ENCODE measurements at regions not wholly inside any gene's neighbourhood (a gene's known extent, or its start where the extent isn't known, plus 50 kb on each side); places are given as distances from the start of the nearest gene placed in this dataset.

DNA sequence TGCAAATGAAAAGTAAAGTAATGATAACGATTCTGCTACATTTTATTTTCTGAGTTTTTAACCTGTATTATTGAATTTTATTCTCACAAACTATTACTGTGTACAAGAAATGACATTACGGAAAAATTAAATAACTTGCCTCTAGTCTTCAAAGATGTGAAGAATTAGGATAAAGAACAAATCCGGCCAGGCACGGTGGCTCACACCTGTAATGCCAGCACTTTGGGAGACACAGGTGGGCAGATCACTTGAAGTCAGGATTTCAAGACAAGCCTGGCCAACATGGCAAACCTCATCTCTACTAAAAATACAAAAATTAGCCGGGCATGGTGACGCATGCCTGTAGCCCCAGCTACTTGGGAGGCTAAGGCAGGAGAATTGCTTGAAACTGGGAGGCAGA, 1584.4 kb upstream of the SEL1L start:
- no peaks in the 10 kb centered on the region for H3K27me3 ChIP-seq (ENCODE audit: insufficient read depth, low read length)
- no peak overlapping the region for H3K4me2 ChIP-seq (ENCODE audit: low read length)
- no peak overlapping the region for H3K9ac ChIP-seq (ENCODE audit: low read length)
- H3K9me3 ChIP-seq (ENCODE audit: low read length): no peaks in the 10 kb centered on the region
- no peak overlapping the region for H3K27ac ChIP-seq (ENCODE audit: low read depth, low read length, poor library complexity, severe bottlenecking)
- H2AFZ ChIP-seq (ENCODE audit: low read length): no peak overlapping the region
- no peaks in the 10 kb centered on the region for H3K36me3 ChIP-seq (ENCODE audit: insufficient read depth, low read length)
- H3K9me2 ChIP-seq (ENCODE audit: low read depth, low read length): no peaks in the 10 kb centered on the region
- no peaks in the 10 kb centered on the region for H3K79me2 ChIP-seq (ENCODE audit: insufficient read depth, low read length)
- no peaks in the 10 kb centered on the region for H4K20me1 ChIP-seq (ENCODE audit: insufficient read depth, low read length)
- no peaks in the 10 kb centered on the region for H3K4me1 ChIP-seq (ENCODE audit: insufficient read depth, low read length, severe bottlenecking)
- TF ChIP-seq EZH2 (IDR thresholded peaks at IDR 0.05; ENCODE audit: borderline replicate concordance, low read length) (no peak), CTCF (IDR thresholded peaks at IDR 0.05; ENCODE audit: low read length) (no peak)
- H3K4me3 ChIP-seq (ENCODE audit: low read depth, low read length, poor library complexity, severe bottlenecking): no peak overlapping the region
- H3F3A ChIP-seq (ENCODE audit: insufficient read depth, low read length): no peaks in the 10 kb centered on the region

DNA sequence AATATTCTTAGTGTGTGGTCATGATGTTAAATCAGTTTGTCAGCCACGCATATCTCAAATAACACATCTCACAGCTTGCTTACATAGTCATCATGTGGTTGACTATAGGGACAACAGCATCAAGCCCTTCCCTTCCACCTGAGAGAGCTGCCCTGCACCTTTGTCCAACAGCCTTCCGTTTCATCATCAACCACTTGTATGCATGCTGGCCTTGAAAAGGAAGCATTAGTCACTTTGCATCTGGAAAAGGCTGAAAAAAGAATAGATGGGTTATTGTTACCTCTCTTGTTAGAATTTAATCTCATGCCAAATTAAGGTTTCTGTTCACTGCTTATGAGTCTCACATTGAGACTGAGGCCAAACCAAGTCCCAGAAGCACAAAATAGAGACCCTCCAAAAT, 1586.5 kb upstream of the SEL1L start:
- Histone ChIP-seq H3K4me1 (ENCODE audit: insufficient read depth, low read length, severe bottlenecking) (no peaks in the 10 kb centered on the region), H3K79me2 (ENCODE audit: insufficient read depth, low read length) (no peaks in the 10 kb centered on the region), H4K20me1 (ENCODE audit: insufficient read depth, low read length) (no peaks in the 10 kb centered on the region), H3K4me3 (ENCODE audit: low read depth, low read length, poor library complexity, severe bottlenecking) (no peak overlapping the region), H3K9me2 (ENCODE audit: low read depth, low read length) (no peaks in the 10 kb centered on the region), H3K27ac (ENCODE audit: low read depth, low read length, poor library complexity, severe bottlenecking) (no peak overlapping the region), H3K36me3 (ENCODE audit: insufficient read depth, low read length) (no peaks in the 10 kb centered on the region), H2AFZ (ENCODE audit: low read length) (no peak overlapping the region), H3F3A (ENCODE audit: insufficient read depth, low read length) (no peaks in the 10 kb centered on the region), H3K27me3 (ENCODE audit: insufficient read depth, low read length) (no peaks in the 10 kb centered on the region), H3K4me2 (ENCODE audit: low read length) (no peak overlapping the region), H3K9me3 (ENCODE audit: low read length) (no peaks in the 10 kb centered on the region), H3K9ac (ENCODE audit: low read length) (no peak overlapping the region)
- TF ChIP-seq CTCF (IDR thresholded peaks at IDR 0.05; ENCODE audit: low read length): no peak
- TF ChIP-seq EZH2 (IDR thresholded peaks at IDR 0.05; ENCODE audit: borderline replicate concordance, low read length): no peak

DNA sequence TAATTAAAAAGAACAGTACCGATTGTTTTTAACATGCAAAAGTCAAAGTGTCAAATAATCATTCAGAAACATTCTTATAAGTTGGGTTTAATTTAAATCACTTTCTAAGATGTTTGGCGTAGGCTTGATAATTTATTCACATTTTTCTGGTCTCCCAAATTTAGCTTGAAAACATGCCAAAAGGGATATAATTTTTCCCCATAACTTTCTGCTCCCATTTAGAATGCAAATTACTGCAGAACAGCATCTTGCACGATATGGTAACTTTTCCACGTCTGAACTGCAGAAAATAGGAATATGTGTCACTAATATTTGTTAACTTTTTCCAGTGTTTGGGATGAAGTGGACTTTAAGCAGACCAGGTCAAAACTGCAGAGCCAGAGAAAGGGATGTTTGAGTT, 1592.4 kb upstream of the SEL1L start:
- no peaks in the 10 kb centered on the region for H3K27me3 ChIP-seq (ENCODE audit: insufficient read depth, low read length)
- no peak overlapping the region for H3K4me3 ChIP-seq (ENCODE audit: low read depth, low read length, poor library complexity, severe bottlenecking)
- H3K79me2 ChIP-seq (ENCODE audit: insufficient read depth, low read length): no peaks in the 10 kb centered on the region
- H4K20me1 ChIP-seq (ENCODE audit: insufficient read depth, low read length): no peaks in the 10 kb centered on the region
- TF ChIP-seq CTCF (IDR thresholded peaks at IDR 0.05; ENCODE audit: low read length) (no peak), EZH2 (IDR thresholded peaks at IDR 0.05; ENCODE audit: borderline replicate concordance, low read length) (no peak)
- no peak overlapping the region for H2AFZ ChIP-seq (ENCODE audit: low read length)
- no peak overlapping the region for H3K27ac ChIP-seq (ENCODE audit: low read depth, low read length, poor library complexity, severe bottlenecking)
- no peaks in the 10 kb centered on the region for H3K4me1 ChIP-seq (ENCODE audit: insufficient read depth, low read length, severe bottlenecking)
- no peaks in the 10 kb centered on the region for H3K36me3 ChIP-seq (ENCODE audit: insufficient read depth, low read length)
- H3K4me2 ChIP-seq (ENCODE audit: low read length): no peak overlapping the region
- no peaks in the 10 kb centered on the region for H3K9me2 ChIP-seq (ENCODE audit: low read depth, low read length)
- H3K9ac ChIP-seq (ENCODE audit: low read length): no peak overlapping the region
- H3F3A ChIP-seq (ENCODE audit: insufficient read depth, low read length): no peaks in the 10 kb centered on the region
- no peaks in the 10 kb centered on the region for H3K9me3 ChIP-seq (ENCODE audit: low read length)
